Stimulated activated CD4-positive, alpha-beta T cell treated with anti-CD3 and anti-CD28 coated beads, TNF-alpha, amount 100 ng/mL, for 1 hour (primary cell): ENCODE measurements at regions not wholly inside any gene's neighbourhood (a gene's known extent, or its start where the extent isn't known, plus 50 kb on each side); places are given as distances from the start of the nearest gene placed in this dataset.
"Not testable (repeated sequence)": the region's sequence is repeated elsewhere in the genome, so short reads cannot be mapped to it uniquely, and the experiment has no call there.

Experiments used
- DNase-seq, 3 donors: peaks; one replicate each; pipeline ENCODE4 v3.0.0-alpha.2; 2020; ENCODE audit warnings: low read depth in 3 of 3, low spot score in 1 of 3

- DNase-seq, result no peak
Measured at GRCh38 chr5:87551911-87552310, 139.2 kb upstream of the CCNH start.

DNA sequence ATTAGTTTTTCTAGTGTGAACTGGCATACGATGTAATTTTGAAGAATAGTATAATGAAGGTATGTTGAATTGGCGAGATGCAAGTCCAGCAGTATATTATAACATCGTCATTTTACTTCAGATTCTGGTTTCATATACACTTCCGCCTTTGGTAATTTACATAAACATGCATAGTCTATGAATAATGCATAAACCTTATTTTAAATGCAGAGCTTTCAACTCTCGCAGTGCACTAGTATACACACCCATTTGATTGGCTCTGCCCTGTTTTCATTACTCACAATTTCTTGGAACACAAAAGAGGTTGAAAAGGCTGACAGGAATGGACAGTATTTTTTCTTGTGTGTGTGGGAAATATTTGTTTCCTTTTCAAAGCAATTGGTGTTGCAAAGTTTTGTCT is 128.9 kb upstream of the CCNH start:
- no peak for DNase-seq

- no peak for DNase-seq
Measured at GRCh38 chr5:87541033-87541432, 128.3 kb upstream of the CCNH start.

DNA sequence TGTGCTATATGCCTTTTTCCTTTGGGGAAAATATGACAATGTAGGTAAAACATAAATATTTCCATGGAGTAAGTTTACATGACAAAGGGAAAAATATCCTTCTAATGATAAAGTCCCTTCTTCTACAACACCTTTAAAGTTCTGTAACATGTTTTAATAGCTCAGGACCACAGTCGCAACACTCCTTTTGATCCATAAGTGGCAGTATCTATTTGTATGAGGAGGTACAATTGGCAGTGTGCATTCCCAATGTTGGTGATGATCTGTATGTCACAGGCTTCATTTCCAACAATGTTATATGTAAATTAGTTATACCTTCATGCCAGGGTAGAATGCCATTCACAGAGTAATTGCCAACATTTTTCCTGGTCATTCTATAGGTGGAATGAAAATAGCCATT is 127.1 kb upstream of the CCNH start:
- no peak for DNase-seq

GRCh38 chr5:87536365-87536764 is 123.6 kb upstream of the CCNH start:
- no peak for DNase-seq

DNA sequence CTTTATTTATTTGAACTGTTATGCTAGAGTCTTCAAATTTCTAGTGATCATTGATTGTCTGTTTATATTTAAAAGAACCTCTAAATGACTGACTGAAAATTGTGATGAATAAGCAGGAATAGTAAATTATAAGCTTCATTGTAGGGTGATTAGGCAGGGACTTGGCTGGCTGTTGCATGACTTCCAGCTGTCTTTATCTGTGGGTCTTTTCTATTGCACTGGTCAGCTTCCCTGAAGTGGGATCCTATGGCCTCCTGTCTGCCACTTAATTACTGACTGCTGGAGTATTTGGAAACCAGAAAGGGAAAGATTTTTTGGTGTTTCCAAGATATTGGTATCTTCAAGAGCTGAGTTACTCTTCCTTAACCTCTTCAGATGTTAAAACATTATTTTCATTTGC is 123.0 kb upstream of the CCNH start:
- no peak for DNase-seq

GRCh38 chr5:87529486-87530076 is 116.9 kb upstream of the CCNH start:
- DNase-seq, result no peak

DNA sequence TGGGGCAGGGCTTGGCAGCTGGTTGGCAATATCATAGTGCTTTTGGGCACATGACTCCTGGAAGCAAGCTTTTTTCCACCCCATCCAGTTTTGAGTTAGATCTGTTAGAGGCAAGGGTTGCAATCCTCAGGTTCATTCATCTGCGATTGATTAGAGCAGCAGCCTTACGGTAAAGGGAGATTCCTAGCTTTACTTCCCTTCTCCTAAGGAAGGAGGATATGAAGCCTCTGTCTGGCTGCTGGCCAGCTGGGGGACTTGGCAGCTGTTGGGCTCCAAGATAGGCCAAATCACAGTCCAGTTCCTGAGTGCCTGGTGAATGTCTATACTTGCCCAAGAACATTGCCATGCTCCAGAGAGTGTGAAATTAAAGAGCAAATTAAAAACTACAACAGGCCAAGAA is 113.4 kb upstream of the CCNH start:
- DNase-seq, result no peak

DNA sequence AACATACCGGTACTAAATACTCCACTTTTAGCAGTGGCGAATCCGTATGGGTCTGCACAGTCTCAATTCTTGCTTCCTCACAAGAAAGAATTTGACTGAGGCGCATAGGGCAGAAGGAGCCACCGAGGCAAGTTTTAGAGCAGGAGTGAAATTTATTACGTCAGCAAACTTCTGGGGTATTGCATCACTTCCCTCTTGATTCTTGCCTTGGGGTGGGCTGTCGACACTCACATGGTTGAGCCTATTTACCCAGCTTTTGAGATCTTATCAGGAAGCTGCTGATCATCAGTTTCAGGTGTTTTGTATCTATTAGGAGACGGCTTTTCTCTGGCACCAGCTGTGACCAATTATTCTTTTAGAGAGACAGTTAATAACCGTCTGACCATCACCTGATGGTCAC is 111.5 kb upstream of the CCNH start:
- DNase-seq, result no peak

GRCh38 chr5:87511778-87512177 is 99.0 kb upstream of the CCNH start:
- not testable (repeated sequence) for DNase-seq

DNA sequence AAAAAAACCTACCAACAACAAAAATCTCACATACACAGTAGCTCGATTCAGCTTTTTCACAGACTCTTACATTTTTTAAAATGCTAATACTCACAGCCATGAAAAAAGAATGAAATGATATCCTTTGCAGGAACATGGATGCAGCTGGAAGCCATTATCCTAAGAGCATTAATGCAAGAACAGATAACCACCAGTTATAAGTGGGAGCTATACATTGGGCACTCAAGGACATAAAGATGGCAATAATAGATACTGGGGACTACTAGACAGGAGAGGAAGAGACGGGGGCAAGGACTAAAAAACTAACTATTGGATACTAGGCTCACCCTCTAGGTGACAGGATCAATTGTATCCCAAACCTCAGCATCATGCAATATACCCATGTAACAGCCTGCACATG is 90.3 kb upstream of the CCNH start:
- DNase-seq, result no peak

GRCh38 chr5:87499478-87500410 is 87.0 kb upstream of the CCNH start:
- DNase-seq, result no peak
